Progenitor cell of endocrine pancreas (in vitro differentiated cells): ENCODE measurements at regions not wholly inside any gene's neighbourhood (a gene's known extent, or its start where the extent isn't known, plus 50 kb on each side); places are given as distances from the start of the nearest gene placed in this dataset.

ENCODE experiments used
- DNase-seq: peaks from one replicate; pipeline ENCODE4 v3.0.0; 2021; ENCODE audit warnings: low spot score; ENCODE audit not compliant: unreplicated experiment
- H3K27ac Mint-ChIP-seq: 2 replicates; pipeline ENCODE4 v1.8.0; 2021; ENCODE audit warnings: mild to moderate bottlenecking, moderate library complexity, mixed read lengths
- H3K27me3 Mint-ChIP-seq: 2 replicates; pipeline ENCODE4 v1.8.0; 2021; ENCODE audit warnings: mixed read lengths
- H3K36me3 Mint-ChIP-seq: 2 replicates; pipeline ENCODE4 v1.8.0; 2022; ENCODE audit warnings: mixed read lengths; ENCODE audit not compliant: insufficient read depth
- H3K4me1 Mint-ChIP-seq: 2 replicates; pipeline ENCODE4 v1.8.0; 2021; ENCODE audit warnings: low read depth, mixed read lengths
- H3K4me3 Mint-ChIP-seq: 2 replicates; pipeline ENCODE4 v1.8.0; 2021; ENCODE audit warnings: low read depth, mild to moderate bottlenecking, moderate library complexity, mixed read lengths
- H3K9me3 Mint-ChIP-seq: 2 replicates; pipeline ENCODE4 v1.8.0; 2021; ENCODE audit warnings: low read depth, mixed read lengths
- TF ChIP-seq, protein P1 (sequence below): fragments of 200-600 bp; sonication (generic); IDR thresholded peaks from one replicate; pipeline ENCODE4 v1.5.0; 2021; ENCODE audit warnings: antibody characterized with exemption, mild to moderate bottlenecking; ENCODE audit not compliant: unreplicated experiment

DNA sequence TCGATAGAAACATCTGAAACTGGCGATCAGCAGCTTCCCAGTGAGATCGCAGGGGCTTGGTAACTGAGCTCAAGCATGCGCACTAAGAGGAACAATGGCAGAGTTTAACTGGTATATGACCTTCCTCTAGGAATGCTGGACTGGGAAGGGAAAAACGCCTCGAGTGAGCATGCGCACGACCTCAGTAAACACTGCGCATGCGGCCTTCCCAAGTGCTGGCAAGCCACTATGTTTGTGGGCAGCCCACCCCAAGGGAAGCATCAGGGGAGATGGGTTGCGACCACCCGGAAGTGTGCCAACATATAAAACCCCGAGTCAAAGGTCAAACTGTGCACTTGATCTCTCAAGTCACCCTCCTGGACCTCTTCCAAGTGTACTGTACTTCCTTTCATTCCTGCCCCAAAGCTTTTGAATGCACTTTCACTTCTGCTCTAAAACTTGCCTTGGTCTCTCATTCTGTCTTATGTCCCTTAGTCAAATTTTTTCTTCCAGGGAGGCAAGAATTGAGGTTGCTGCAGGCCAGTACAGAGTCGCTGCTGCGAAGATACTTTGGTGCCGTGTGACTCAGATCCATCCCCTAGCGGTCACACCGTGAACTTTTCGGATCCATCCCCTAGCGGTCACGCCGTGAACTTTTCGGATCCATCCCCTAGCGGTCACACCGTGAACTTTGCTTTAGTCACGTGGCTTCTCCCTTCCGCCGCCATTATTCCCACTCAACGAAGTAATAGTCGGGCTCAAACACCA lies 243.3 kb downstream of the FAM43A start:
- no peak for DNase-seq
- TF ChIP-seq, protein P1, sequence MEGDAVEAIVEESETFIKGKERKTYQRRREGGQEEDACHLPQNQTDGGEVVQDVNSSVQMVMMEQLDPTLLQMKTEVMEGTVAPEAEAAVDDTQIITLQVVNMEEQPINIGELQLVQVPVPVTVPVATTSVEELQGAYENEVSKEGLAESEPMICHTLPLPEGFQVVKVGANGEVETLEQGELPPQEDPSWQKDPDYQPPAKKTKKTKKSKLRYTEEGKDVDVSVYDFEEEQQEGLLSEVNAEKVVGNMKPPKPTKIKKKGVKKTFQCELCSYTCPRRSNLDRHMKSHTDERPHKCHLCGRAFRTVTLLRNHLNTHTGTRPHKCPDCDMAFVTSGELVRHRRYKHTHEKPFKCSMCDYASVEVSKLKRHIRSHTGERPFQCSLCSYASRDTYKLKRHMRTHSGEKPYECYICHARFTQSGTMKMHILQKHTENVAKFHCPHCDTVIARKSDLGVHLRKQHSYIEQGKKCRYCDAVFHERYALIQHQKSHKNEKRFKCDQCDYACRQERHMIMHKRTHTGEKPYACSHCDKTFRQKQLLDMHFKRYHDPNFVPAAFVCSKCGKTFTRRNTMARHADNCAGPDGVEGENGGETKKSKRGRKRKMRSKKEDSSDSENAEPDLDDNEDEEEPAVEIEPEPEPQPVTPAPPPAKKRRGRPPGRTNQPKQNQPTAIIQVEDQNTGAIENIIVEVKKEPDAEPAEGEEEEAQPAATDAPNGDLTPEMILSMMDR: peak; percentile 68
- no peaks in the 10 kb centered on the region for H3K9me3 Mint-ChIP-seq
- peaks cover 2% of the 10 kb centered on the region for H3K4me1 Mint-ChIP-seq
- H3K27me3 Mint-ChIP-seq: peaks cover 6% of the 10 kb centered on the region
- no peaks in the 10 kb centered on the region for H3K36me3 Mint-ChIP-seq
- H3K4me3 Mint-ChIP-seq: no peak overlapping the region
- H3K27ac Mint-ChIP-seq: no peak overlapping the region

DNA sequence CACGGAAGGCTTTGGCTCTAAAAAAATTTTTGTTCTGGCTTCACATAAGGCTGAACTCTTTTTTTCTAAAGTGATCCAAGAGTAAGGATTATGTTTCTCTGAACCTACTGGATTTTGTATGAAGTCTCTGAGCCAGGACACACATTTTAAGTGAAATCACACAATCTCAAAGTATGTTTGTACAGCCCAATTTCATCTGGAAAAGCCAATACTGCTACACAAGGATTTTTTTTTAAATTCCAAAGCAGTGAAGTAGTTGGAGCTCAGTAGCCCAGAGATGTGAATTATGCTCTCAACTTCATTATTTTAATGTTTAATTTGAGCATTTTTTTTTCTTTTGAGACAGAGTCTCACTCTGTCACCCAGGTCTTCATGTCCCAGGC lies 243.9 kb downstream of the FAM43A start:
- no peak for DNase-seq
- Mint-ChIP-seq H3K27me3 (peaks cover 6% of the 10 kb centered on the region), H3K9me3 (no peaks in the 10 kb centered on the region), H3K4me1 (peaks cover 2% of the 10 kb centered on the region), H3K36me3 (no peaks in the 10 kb centered on the region), H3K27ac (no peak overlapping the region), H3K4me3 (no peak overlapping the region)
- TF ChIP-seq, protein P1: no peak

DNA sequence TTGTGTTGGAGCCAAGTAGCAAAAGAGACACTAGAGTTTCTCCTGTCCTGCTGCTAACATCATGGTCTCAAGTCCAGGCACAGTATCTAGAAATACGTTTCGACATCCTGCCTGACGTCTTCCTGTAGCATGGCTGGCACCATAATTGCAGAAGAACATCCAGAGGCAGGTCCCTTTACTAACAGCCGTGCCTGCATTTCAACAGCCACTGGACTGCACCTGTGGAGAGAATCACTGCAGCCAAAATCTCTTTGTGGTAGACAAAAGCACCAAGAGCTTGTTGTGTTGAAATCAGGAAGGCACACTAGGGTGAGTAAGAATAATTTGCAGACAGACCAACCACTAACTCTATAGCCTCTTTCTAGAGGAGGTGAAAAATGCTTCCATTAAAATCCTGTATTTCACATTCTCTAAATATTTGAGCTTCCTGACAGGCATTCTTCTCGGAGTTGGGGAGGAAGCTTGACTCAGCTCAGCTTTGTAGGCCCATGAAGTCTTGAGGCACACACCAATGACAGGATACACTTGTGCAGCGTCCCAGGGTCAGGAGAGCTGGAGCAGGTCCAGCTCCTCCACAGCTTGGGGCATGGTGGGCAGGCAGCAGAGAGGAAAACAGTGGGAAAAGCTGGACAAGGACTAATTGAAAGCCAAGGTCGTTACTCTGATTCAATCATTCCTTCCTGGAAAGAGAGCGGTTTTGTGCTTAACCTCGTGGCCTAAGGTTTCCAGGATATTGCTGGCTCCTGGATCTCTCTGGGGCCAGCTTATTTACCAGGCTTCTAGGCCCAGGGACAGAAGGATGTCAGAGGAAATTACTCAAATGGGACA lies 244.9 kb downstream of the FAM43A start:
- peak overlapping the region; percentile 53 for H3K27ac Mint-ChIP-seq
- TF ChIP-seq, protein P1: no peak
- H3K36me3 Mint-ChIP-seq: no peaks in the 10 kb centered on the region
- H3K4me3 Mint-ChIP-seq: no peak overlapping the region
- H3K4me1 Mint-ChIP-seq: peaks cover 2% of the 10 kb centered on the region
- DNase-seq: no peak
- H3K27me3 Mint-ChIP-seq: peaks cover 6% of the 10 kb centered on the region
- H3K9me3 Mint-ChIP-seq: no peaks in the 10 kb centered on the region

DNA sequence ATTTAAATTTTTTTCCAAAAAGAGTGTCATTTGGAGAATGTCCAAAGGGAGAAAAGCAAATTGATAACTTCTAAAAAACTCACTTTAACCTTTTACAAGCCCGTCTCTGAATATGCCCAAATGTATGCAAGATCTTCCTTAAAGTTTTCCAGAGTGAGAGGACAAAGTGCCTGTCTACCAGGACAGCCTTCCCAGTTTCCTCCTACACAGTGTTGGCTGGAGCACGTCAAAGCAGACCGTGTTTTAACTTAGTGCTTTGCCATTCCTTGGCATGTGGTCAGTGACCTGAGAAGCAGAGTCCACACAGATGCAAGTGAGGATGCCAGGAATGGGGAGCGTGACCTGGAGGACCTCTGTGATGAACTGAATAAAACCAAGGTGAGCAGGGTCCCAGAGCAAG lies 245.7 kb downstream of the FAM43A start:
- H3K27me3 Mint-ChIP-seq: peaks cover 9% of the 10 kb centered on the region
- no peaks in the 10 kb centered on the region for H3K36me3 Mint-ChIP-seq
- no peaks in the 10 kb centered on the region for H3K9me3 Mint-ChIP-seq
- DNase-seq: no peak
- H3K4me3 Mint-ChIP-seq: no peak overlapping the region
- TF ChIP-seq, protein P1: no peak
- peaks cover 2% of the 10 kb centered on the region for H3K4me1 Mint-ChIP-seq
- H3K27ac Mint-ChIP-seq: no peak overlapping the region

DNA sequence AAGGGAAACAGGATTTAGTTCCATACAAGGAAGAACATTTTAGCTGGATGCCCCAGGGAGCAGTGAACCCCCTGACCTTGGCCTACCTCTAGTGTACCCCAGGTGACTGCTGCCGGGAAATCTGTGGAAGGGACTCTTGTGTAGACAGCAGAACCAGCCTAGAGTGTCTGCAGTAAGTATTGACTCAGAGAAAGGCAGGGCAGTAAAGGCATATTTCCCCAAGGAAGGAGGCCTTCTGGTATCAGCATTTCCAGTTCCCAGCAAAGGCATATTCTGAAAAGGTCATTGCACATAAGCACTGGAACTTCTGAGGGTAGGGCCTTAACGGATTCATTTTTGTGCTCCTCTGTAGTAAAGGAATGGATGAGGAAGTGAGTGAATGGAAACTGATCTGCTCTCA lies 246.2 kb downstream of the FAM43A start:
- H3K4me1 Mint-ChIP-seq: peaks cover 2% of the 10 kb centered on the region
- H3K27me3 Mint-ChIP-seq: peaks cover 6% of the 10 kb centered on the region
- H3K27ac Mint-ChIP-seq: no peak overlapping the region
- DNase-seq: no peak
- TF ChIP-seq, protein P1: no peak
- no peaks in the 10 kb centered on the region for H3K9me3 Mint-ChIP-seq
- H3K4me3 Mint-ChIP-seq: no peak overlapping the region
- no peaks in the 10 kb centered on the region for H3K36me3 Mint-ChIP-seq
